ENCODE measurements at regions not wholly inside any gene's neighbourhood (a gene's known extent, or its start where the extent isn't known, plus 50 kb on each side); places are given as distances from the start of the nearest gene placed in this dataset.

DNA sequence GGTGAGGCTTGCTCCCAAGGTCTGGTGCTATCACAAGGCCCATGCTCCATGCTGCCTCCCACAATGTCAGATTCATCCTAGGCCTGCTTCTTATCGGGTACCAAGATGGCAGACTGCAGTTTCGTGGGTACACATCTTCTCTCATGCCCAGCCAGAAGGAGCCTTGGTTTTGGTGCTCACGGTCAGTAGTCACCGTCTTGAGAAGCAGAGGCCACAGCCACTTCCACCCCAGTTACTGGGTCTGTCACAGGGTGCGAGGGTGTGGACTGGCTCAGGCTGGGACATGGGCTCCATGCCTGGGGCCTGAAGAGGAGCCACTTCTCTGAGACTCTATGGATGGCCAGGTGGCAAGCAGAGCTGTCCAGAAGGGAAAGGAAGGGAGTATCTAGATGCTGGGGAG lies 178.8 kb upstream of the HS6ST1 start:
- TF ChIP-seq, protein P1, sequence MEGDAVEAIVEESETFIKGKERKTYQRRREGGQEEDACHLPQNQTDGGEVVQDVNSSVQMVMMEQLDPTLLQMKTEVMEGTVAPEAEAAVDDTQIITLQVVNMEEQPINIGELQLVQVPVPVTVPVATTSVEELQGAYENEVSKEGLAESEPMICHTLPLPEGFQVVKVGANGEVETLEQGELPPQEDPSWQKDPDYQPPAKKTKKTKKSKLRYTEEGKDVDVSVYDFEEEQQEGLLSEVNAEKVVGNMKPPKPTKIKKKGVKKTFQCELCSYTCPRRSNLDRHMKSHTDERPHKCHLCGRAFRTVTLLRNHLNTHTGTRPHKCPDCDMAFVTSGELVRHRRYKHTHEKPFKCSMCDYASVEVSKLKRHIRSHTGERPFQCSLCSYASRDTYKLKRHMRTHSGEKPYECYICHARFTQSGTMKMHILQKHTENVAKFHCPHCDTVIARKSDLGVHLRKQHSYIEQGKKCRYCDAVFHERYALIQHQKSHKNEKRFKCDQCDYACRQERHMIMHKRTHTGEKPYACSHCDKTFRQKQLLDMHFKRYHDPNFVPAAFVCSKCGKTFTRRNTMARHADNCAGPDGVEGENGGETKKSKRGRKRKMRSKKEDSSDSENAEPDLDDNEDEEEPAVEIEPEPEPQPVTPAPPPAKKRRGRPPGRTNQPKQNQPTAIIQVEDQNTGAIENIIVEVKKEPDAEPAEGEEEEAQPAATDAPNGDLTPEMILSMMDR (conservative IDR thresholded peaks at IDR 0.05): no peak
- no peak for TF ChIP-seq EZH2 (IDR thresholded peaks at IDR 0.05; ENCODE audit: low read depth)
